ENCODE measurements at regions not wholly inside any gene's neighbourhood (a gene's known extent, or its start where the extent isn't known, plus 50 kb on each side); places are given as distances from the start of the nearest gene placed in this dataset.

DNA sequence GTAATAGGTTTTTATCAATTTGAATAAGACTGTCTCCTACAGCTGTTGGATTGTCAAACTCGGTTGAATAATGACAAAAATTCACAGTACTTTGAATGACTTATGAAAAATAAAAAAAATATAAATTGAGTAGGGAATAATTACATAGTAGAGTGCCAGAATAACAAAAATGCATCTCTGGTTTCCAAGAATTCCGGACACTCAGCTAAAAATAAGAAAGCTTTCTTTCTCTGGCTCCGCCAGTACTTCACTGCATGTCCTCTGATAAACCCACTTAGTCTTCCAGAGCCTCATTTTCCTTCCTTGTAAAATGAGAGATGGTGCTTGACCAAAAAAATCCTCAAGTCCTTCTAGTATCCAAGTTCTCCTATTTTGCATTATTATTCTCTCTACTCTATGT, 374.6 kb upstream of the LUZP2 start:
- no peak overlapping the region for H3K4me3 ChIP-seq (ENCODE audit: low read depth, low read length)
- TF ChIP-seq, protein P1, sequence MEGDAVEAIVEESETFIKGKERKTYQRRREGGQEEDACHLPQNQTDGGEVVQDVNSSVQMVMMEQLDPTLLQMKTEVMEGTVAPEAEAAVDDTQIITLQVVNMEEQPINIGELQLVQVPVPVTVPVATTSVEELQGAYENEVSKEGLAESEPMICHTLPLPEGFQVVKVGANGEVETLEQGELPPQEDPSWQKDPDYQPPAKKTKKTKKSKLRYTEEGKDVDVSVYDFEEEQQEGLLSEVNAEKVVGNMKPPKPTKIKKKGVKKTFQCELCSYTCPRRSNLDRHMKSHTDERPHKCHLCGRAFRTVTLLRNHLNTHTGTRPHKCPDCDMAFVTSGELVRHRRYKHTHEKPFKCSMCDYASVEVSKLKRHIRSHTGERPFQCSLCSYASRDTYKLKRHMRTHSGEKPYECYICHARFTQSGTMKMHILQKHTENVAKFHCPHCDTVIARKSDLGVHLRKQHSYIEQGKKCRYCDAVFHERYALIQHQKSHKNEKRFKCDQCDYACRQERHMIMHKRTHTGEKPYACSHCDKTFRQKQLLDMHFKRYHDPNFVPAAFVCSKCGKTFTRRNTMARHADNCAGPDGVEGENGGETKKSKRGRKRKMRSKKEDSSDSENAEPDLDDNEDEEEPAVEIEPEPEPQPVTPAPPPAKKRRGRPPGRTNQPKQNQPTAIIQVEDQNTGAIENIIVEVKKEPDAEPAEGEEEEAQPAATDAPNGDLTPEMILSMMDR (IDR thresholded peaks at IDR 0.05; ENCODE audit: low read depth, low read length): no peak

DNA sequence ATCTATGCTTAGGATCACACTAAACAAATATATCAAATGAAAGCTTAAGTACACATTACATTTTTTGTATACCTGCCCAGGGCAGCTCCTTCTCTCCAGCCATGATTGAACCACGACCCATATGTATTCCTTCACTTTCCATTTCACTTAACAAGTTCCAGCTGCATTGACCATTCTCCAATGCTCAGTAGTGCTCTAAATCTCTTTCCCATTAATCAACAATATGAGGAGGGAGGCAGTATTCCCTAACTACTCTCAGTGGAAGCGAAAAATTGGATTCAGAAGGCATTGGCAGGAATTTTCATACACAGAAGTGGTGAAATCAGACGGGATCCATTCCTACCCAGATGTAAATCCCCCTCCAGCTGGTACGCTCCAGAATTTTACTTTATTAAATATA, 372.0 kb upstream of the LUZP2 start:
- TF ChIP-seq, protein P1 (IDR thresholded peaks at IDR 0.05; ENCODE audit: low read depth, low read length): no peak
- no peak overlapping the region for H3K4me3 ChIP-seq (ENCODE audit: low read depth, low read length)

DNA sequence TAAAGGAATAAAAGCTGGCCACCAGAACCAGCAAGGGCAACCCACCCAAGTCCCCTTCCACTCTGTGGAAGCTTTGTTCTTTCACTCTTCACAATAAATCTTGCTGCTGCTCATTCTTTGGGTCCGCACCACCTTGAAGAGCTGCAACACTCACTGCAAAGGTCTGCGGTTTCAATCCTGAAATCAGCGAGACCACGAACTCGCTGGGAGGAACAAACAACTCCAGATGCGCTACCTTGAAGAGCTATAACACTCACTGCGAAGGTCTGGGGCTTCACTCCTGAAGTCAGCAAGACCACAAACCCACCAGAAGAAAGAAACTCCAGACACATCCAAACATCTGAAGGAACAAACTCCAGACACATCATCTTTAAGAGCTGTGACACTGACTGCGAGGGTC, 365.2 kb upstream of the LUZP2 start:
- H3K4me3 ChIP-seq (ENCODE audit: low read depth, low read length): no peak overlapping the region
- TF ChIP-seq, protein P1 (IDR thresholded peaks at IDR 0.05; ENCODE audit: low read depth, low read length): no peak

DNA sequence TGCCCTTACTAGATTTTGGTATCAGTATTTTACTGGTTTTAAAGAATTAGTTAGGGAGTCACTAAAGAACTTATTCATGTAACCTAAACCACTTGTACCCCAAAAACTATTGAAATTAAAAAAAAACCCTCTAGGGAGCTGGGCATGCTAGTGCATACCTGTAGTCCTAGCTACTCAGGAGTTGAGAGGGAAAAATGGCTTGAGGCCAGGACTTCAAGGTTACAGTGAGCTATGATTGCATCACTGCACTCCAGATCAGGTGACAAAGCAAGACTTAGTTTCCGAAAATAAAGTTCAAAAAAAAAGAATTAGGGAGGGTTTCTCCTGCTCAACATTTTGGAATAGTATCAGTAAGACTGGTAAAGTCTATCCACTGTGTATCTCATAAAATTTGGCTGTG, 364.4 kb upstream of the LUZP2 start:
- TF ChIP-seq, protein P1 (IDR thresholded peaks at IDR 0.05; ENCODE audit: low read depth, low read length): no peak
- no peak overlapping the region for H3K4me3 ChIP-seq (ENCODE audit: low read depth, low read length)

DNA sequence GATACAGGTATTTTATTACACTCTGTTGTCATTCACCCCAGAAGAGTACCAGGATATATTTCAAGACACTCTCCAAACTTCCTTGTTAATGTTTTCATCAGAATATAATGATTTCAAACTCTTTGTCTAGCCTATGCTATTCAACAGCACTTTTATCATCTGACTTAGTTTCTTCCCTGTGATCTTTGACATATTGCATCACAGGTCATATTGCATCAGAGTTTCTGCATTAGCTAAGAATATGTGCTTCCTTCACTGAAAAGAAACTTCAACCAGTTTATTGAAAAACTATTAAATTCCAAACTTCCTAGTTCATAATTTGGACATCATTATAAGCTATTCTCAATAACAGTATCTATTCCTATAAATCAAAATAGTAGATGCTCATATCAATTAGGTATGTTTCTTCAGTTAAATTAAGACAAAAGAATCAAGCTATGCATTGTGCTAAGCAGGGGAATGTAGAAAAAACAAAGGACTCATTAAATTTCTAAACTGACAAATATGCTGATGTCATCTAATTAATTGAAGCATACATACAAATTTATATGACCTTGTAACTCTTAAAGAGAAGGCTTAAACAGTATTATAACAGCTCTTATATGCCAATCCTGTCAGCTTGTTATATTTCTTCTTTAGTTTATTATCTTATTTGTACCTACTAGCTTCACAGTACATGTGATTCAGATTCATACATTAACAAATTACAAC, 361.8 kb upstream of the LUZP2 start:
- no peak overlapping the region for H3K4me3 ChIP-seq (ENCODE audit: low read depth, low read length)
- TF ChIP-seq, protein P1 (IDR thresholded peaks at IDR 0.05; ENCODE audit: low read depth, low read length): no peak

DNA sequence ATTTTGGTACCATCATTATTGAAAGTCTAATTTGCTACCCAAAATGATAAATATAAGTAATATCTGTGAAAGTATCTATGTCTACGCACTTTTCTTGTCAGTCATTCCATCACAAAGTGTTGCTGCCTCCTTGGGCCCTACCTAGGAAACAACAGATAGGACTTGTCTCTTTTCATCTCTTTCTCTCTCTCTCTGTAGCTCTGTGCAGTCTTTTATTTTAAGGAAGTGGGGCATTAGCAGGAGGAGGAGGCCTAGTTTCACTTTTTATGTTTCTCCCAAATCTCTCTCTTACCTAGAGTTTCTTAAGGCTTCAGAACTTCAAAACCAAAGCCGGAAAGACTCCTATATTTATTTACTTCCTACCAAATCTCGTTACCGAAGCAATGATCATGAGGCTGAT, 354.8 kb upstream of the LUZP2 start:
- TF ChIP-seq, protein P1 (IDR thresholded peaks at IDR 0.05; ENCODE audit: low read depth, low read length): no peak
- no peak overlapping the region for H3K4me3 ChIP-seq (ENCODE audit: low read depth, low read length)

DNA sequence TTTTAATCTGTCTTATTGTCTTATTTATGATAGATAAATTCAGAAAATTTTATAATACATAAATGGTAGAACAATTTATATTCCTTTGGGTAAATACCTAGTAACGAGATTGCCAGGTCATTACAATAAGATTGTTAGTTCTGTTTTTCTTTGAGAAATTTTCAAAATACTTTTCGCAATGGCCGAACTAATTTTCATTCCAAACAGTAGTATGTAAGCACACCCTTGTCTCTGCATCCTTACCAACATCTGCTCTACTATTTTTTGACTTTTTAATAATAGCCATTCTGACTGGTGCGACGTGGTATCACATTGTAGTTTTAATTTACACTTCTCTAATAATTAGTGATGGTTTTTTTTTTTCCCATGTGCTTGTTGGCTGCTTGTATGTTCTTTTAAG, 351.4 kb upstream of the LUZP2 start:
- no peak overlapping the region for H3K4me3 ChIP-seq (ENCODE audit: low read depth, low read length)
- TF ChIP-seq, protein P1 (IDR thresholded peaks at IDR 0.05; ENCODE audit: low read depth, low read length): no peak
